Ascending aorta (tissue), 2 donors: ENCODE measurements at regions not wholly inside any gene's neighbourhood (a gene's known extent, or its start where the extent isn't known, plus 50 kb on each side); places are given as distances from the start of the nearest gene placed in this dataset.

Source experiments
- DNase-seq, 2 donors: peaks; one replicate each; pipeline ENCODE4 v3.0.0-alpha.2; 2019; ENCODE audit warnings: low spot score in 2 of 2
- H3K27ac ChIP-seq, 2 donors: fragments of 200-600 bp; sonication (generic); one replicate each; pipeline ENCODE4 v1.5.1; 2016 to 2017; ENCODE audit warnings: mild to moderate bottlenecking in 1 of 2
- H3K27me3 ChIP-seq: fragments of 200-600 bp; sonication (generic); one replicate; pipeline ENCODE4 v1.5.1; 2017
- H3K36me3 ChIP-seq, 2 donors: fragments of 200-600 bp; sonication (generic); one replicate each; pipeline ENCODE4 v1.5.1; 2016
- H3K4me1 ChIP-seq, 2 donors: fragments of 200-600 bp; sonication (generic); one replicate each; pipeline ENCODE4 v1.5.1; 2016 to 2017; ENCODE audit warnings: mild to moderate bottlenecking in 1 of 2
- H3K4me3 ChIP-seq, 2 donors: fragments of 200-600 bp; sonication (generic); one replicate each; pipeline ENCODE4 v1.5.1; 2016 to 2017; ENCODE audit warnings: mild to moderate bottlenecking in 1 of 2
- H3K9me3 ChIP-seq, 2 donors: fragments of 200-600 bp; sonication (generic); one replicate each; pipeline ENCODE4 v1.5.1; 2016
- intact Hi-C: fragments of 100-400 bp; cut with DNase I; formaldehyde crosslinking; loops from one replicate; pipeline ENCODE4 v1.15.1; 2023
- TF ChIP-seq, protein P1 (sequence below), 3 experiments: fragments of 200-600 bp in 2 of 3; fragments of 450-650 bp in 1 of 3; sonication (generic) in 2 of 3; IDR thresholded peaks; one replicate each; pipeline ENCODE4 v1.5.1; 2016 to 2019; ENCODE audit warnings: antibody characterized with exemption in 3 of 3, mild to moderate bottlenecking in 1 of 3, moderate library complexity in 1 of 3

DNA sequence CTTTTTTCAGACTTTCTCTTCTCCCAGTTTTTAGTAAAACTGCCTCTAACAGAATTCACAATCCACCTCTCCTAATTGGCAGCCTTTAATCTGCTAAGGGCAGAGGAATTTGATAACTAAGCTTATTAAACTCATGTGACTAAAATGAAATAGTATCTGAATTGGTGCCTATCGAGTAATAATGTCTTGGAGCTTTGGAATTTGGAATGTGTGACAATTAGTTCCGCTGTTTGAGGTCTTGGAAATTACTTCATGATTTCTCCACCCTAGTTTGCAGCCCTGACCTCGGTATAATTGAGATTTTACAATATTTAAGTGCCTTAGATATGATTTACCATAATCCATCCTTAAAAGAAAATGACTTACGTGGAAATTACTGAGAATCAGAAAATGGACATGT lies 190.4 kb upstream of the NEBL start:
- intact Hi-C loops: no loop called here
- no peak for DNase-seq
- Histone ChIP-seq H3K4me1 (no peaks in the 10 kb centered on the region), H3K27ac (no peak overlapping the region), H3K9me3 (no peaks in the 10 kb centered on the region), H3K4me3 (no peak overlapping the region), H3K36me3 (no peaks in the 10 kb centered on the region), H3K27me3 (no peaks in the 10 kb centered on the region)
- TF ChIP-seq, protein P1, sequence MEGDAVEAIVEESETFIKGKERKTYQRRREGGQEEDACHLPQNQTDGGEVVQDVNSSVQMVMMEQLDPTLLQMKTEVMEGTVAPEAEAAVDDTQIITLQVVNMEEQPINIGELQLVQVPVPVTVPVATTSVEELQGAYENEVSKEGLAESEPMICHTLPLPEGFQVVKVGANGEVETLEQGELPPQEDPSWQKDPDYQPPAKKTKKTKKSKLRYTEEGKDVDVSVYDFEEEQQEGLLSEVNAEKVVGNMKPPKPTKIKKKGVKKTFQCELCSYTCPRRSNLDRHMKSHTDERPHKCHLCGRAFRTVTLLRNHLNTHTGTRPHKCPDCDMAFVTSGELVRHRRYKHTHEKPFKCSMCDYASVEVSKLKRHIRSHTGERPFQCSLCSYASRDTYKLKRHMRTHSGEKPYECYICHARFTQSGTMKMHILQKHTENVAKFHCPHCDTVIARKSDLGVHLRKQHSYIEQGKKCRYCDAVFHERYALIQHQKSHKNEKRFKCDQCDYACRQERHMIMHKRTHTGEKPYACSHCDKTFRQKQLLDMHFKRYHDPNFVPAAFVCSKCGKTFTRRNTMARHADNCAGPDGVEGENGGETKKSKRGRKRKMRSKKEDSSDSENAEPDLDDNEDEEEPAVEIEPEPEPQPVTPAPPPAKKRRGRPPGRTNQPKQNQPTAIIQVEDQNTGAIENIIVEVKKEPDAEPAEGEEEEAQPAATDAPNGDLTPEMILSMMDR (IDR thresholded peaks at IDR 0.05): no peak

DNA sequence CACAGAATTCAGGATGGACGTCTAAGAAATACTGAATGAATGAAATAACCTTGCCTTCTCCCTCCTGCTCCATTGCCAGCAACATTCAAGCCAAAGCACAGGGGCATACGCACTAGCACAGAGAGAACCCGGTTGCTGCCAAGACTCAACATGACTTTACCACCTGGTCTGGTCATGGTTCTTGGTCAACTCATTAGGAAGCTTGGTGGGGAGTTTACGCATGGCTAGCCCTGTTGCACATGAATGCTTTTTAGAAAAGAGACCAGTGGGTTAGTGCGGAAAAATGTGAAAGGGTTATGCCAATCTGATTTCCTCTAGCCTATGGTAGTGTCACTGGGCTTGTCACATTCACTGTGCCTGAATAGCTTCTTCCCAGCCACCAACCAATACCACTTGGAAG lies 187.6 kb upstream of the NEBL start:
- intact Hi-C loops: no loop called here
- TF ChIP-seq, protein P1 (IDR thresholded peaks at IDR 0.05): no peak
- H3K36me3 ChIP-seq: no peaks in the 10 kb centered on the region
- no peaks in the 10 kb centered on the region for H3K27me3 ChIP-seq
- no peak overlapping the region for H3K27ac ChIP-seq
- no peak overlapping the region for H3K4me3 ChIP-seq
- DNase-seq: no peak
- H3K4me1 ChIP-seq: no peaks in the 10 kb centered on the region
- no peaks in the 10 kb centered on the region for H3K9me3 ChIP-seq

DNA sequence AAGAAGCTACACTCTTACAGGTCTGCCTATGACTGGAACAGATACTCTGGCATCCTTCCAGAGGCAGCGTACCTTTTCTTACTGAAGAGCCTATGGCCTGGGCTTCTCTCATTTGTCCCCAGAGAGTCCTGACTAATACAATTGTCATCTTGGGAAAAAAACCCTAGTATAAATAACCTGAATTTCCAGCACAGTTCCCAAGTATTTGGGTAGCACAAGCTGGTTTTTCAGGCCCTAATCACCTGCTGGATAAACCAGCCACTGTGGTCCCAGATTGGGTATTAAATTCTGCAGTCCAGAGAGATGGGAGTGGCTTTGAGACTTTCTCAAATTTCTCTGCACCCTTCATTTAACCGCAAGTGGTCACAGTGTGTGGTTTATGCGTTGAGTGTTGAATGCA lies 186.8 kb upstream of the NEBL start:
- H3K27me3 ChIP-seq: no peaks in the 10 kb centered on the region
- no peaks in the 10 kb centered on the region for H3K9me3 ChIP-seq
- H3K27ac ChIP-seq: no peak overlapping the region
- no peak overlapping the region for H3K4me3 ChIP-seq
- no peaks in the 10 kb centered on the region for H3K4me1 ChIP-seq
- intact Hi-C loops: no loop called here
- no peaks in the 10 kb centered on the region for H3K36me3 ChIP-seq
- TF ChIP-seq, protein P1 (IDR thresholded peaks at IDR 0.05): no peak
- no peak for DNase-seq

GRCh38 chr10:21082206-21082605 lies 185.1 kb upstream of the NEBL start:
- H3K27ac ChIP-seq: no peak overlapping the region
- intact Hi-C loops: no loop called here
- TF ChIP-seq, protein P1 (IDR thresholded peaks at IDR 0.05): no peak
- DNase-seq: no peak
- H3K9me3 ChIP-seq: no peaks in the 10 kb centered on the region
- no peaks in the 10 kb centered on the region for H3K36me3 ChIP-seq
- no peaks in the 10 kb centered on the region for H3K27me3 ChIP-seq
- no peaks in the 10 kb centered on the region for H3K4me1 ChIP-seq
- H3K4me3 ChIP-seq: no peak overlapping the region

DNA sequence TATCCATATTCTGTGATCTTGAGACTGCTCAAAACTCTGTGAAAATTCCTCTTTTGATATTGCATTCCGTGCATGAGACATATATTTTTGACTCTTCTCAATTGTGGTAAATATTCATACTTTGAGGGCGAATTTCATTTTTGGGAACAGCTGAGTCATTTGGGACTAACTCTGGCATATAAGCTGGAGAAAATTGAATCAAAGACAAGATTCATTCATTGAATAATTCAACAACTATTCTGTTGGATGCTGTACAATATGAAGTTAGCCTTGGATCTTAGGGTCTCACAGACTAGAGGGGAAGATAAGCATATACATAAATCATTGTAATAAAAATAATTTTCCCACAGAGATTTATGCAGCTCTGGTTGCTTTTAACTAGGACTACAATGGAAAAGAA lies 183.2 kb upstream of the NEBL start:
- no peak overlapping the region for H3K27ac ChIP-seq
- intact Hi-C loops: no loop called here
- no peak for DNase-seq

GRCh38 chr10:21079330-21079658 lies 182.2 kb upstream of the NEBL start:
- no peaks in the 10 kb centered on the region for H3K9me3 ChIP-seq
- DNase-seq: no peak
- no peak overlapping the region for H3K4me3 ChIP-seq
- H3K4me1 ChIP-seq: no peaks in the 10 kb centered on the region
- H3K27ac ChIP-seq: no peak overlapping the region
- TF ChIP-seq, protein P1 (IDR thresholded peaks at IDR 0.05): no peak
- H3K36me3 ChIP-seq: no peaks in the 10 kb centered on the region
- intact Hi-C loops: no loop called here
- no peaks in the 10 kb centered on the region for H3K27me3 ChIP-seq

More for the DNA sequence above, 183.2 kb upstream of the NEBL start:
- H3K9me3 ChIP-seq: no peaks in the 10 kb centered on the region
- TF ChIP-seq, protein P1 (IDR thresholded peaks at IDR 0.05): no peak
- no peaks in the 10 kb centered on the region for H3K4me1 ChIP-seq
- no peaks in the 10 kb centered on the region for H3K36me3 ChIP-seq
- no peak overlapping the region for H3K4me3 ChIP-seq
- H3K27me3 ChIP-seq: no peaks in the 10 kb centered on the region
